Superior temporal gyrus (tissue), 1 donor: ENCODE measurements at regions not wholly inside any gene's neighbourhood (a gene's known extent, or its start where the extent isn't known, plus 50 kb on each side); places are given as distances from the start of the nearest gene placed in this dataset.

Experiments
- DNase-seq: peaks from one replicate; pipeline ENCODE4 v3.0.0-alpha.2; 2016; ENCODE audit errors: extremely low spot score

- no peak for DNase-seq
Measured at GRCh38 chr2:128492966-128493811, 174.5 kb upstream of the HS6ST1 start.

- DNase-seq, result no peak
Measured at GRCh38 chr2:128493880-128494279, 175.2 kb upstream of the HS6ST1 start.

DNA sequence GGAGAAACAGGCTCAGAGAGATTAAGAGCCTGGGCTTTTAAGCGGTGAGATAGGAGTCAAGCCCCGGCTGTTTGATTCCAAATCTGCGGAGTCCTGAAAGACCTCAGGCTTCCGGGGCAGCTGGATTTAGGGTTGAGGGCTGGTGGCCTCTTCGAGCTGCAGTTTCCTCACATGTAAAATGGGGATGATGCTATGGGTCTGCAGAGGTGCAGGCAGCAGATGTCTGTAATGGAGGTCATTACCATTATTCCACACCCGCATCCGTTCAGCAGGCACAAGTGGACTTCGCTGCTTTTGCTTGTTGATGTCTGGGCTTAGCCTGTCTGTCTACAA is 175.6 kb upstream of the HS6ST1 start:
- DNase-seq, result no peak

DNA sequence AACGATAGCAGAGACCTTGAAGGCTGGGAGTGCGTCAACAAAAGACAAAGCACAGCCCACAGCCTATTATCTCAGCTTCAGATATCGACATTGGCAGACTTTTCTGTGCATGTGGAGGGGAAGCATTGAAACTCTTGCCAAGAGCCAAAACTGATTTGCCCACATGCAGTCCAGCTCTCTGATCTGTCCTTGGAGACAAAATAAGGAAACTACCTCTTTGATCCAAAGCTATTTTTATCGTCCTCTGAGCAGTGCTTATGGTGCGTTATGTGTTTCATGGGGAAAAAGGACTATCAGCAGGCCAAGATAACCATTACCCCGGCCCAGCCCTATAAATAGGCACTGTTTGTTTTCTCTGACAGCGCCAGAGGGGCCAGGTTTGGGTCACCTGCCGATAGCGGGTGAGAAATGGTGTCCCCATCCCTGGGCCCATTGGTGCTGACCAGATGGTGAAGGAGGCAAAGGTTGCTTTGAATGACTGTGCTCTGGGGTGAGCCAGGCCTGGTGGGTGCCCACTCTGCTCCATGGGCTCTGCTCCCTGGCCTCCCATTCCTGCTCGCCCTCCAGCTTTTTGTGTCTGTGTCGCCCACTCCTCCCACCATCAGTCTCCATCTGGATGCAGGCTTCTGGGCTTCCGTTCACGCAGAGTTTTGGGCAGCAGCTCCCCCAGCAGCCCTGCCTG is 176.1 kb upstream of the HS6ST1 start:
- no peak for DNase-seq

DNA sequence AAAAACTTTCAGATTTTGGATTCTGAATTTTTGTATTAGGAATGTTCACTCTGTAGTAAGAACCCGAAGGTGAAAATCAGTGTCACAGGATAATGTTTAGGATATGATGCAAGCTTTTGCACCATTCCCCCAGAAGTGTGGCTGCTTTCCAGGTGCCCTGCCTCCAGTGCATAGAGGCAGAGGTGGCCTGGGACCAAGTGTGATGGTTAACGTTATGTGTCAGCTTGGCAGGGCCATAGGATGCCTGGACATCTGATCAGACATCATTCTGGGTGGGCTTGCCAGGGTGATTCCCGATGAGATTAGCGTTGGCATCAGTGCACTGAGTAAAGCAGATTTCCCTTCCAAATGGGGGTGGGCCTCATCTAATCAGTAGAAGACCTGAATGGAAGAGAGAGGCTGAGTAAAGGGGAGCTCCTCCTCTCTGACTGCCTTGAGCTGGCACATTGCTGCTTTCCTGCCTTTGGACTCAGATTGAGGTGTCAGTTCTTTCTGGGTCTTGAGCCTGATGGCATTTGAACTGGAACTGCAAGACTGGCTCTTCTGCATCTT is 177.4 kb upstream of the HS6ST1 start:
- no peak for DNase-seq

GRCh38 chr2:128496700-128497099 is 178.0 kb upstream of the HS6ST1 start:
- no peak for DNase-seq

GRCh38 chr2:128497461-128497860 is 178.8 kb upstream of the HS6ST1 start:
- no peak for DNase-seq

GRCh38 chr2:128498086-128498485 is 179.4 kb upstream of the HS6ST1 start:
- DNase-seq, result no peak

- DNase-seq, result no peak
Measured at GRCh38 chr2:128498589-128498988, 179.9 kb upstream of the HS6ST1 start.

DNA sequence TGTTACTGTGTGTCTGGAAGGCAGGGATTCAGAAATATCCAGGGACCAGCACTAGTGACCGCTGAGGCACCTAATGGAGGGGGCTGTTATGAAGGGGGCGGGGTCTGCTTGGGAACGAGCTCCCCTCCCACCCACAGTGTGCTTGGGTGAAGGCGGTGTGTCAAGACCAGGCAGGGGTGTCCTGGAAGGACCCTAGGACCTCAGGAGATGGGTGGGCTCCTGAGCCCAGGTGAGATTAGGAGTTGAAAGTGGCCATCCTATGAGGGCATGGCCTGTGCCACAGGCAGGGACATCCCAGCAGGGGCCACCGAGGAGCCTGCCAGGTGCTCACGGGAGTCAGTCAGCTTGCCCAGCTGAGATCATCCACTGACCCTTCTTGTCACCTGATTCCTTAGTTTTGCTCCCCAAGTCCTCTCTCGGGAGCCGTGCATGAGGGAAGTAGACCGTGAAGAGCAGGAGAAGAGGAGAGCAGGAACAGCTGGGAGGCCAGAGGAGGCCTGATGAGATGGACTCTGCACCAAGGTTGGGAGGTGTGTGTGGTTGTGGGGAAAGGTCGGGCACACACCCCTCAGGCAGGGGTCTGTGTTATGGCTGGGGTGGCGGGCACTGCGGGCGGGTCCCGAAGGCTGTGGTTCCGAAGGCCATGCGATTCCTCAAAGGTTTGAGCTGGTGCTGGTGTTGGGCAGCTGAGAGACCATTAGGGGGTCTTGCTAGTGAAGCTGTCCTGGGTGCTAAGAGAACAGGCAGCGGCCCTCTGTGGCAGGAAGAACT is 180.9 kb upstream of the HS6ST1 start:
- no peak for DNase-seq

GRCh38 chr2:128500138-128500800 is 181.6 kb upstream of the HS6ST1 start:
- DNase-seq, result no peak

- no peak for DNase-seq
Measured at GRCh38 chr2:128501006-128501690, 182.5 kb upstream of the HS6ST1 start.

GRCh38 chr2:128501700-128502099 is 183.0 kb upstream of the HS6ST1 start:
- no peak for DNase-seq

DNA sequence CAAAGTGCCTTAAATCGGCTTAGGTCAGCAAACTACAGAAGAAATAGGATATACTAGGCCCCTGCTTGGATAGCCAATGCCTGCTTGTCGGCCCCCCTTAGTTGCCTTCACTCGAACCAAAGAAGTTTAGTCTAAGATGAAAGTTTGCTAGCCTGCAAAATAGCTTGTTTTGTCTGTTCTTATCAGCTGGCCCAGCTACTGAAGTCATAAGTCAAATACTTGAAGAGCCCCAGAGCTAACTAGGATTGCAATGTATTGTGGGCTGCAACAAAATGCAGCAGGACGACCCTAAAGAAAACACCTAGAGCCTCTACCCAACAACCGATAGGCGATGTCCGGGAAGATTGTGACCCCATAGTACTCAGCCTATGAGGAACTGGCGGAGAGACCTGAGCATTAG is 183.5 kb upstream of the HS6ST1 start:
- DNase-seq, result no peak

GRCh38 chr2:128502638-128503246 is 184.1 kb upstream of the HS6ST1 start:
- no peak for DNase-seq

GRCh38 chr2:128503399-128504245 is 185.0 kb upstream of the HS6ST1 start:
- DNase-seq, result no peak

- DNase-seq, result no peak
Measured at GRCh38 chr2:128504246-128505149, 185.8 kb upstream of the HS6ST1 start.

GRCh38 chr2:128505150-128505490 is 186.5 kb upstream of the HS6ST1 start:
- DNase-seq, result no peak
